Neural progenitor cell (in vitro differentiated cells): ENCODE measurements at regions not wholly inside any gene's neighbourhood (a gene's known extent, or its start where the extent isn't known, plus 50 kb on each side); places are given as distances from the start of the nearest gene placed in this dataset. TPM values are rescaled to one million over a fixed set of nuclear protein-coding genes. Genes with fewer than 3 reads are reported as not detected.
"Not testable (repeated sequence)": the region's sequence is repeated elsewhere in the genome, so short reads cannot be mapped to it uniquely, and the experiment has no call there.

Experiments
- DNase-seq: peaks from one replicate; pipeline ENCODE4 v3.0.0-alpha.2; 2016; ENCODE audit warnings: low spot score
- H2AFZ ChIP-seq: fragments of 200-600 bp; sonication (generic); replicated peaks from 2 replicates; pipeline ENCODE4 v1.6.1; 2016; ENCODE audit warnings: antibody characterized with exemption
- H3F3A ChIP-seq: fragments of 200-600 bp; sonication (generic); 2 replicates; pipeline ENCODE4 v1.6.1; 2016; ENCODE audit warnings: antibody characterized with exemption, low read depth
- H3K27ac ChIP-seq: fragments of 200-600 bp; sonication (generic); 2 replicates; pipeline ENCODE4 v1.5.1; 2016; ENCODE audit warnings: mild to moderate bottlenecking
- H3K27me3 ChIP-seq: fragments of 200-600 bp; sonication (generic); 2 replicates; pipeline ENCODE4 v1.6.1; 2016; ENCODE audit warnings: mild to moderate bottlenecking, moderate library complexity
- H3K36me3 ChIP-seq: fragments of 200-600 bp; sonication (generic); 2 replicates; pipeline ENCODE4 v1.5.1; 2016
- H3K4me1 ChIP-seq: fragments of 200-600 bp; sonication (generic); 2 replicates; pipeline ENCODE4 v1.6.1; 2016; ENCODE audit warnings: mixed run types
- H3K4me2 ChIP-seq: fragments of 200-600 bp; sonication (generic); 2 replicates; pipeline ENCODE4 v1.6.1; 2016
- H3K4me3 ChIP-seq: fragments of 200-600 bp; sonication (generic); 2 replicates; pipeline ENCODE4 v1.5.1; 2016
- H3K79me2 ChIP-seq: fragments of 200-600 bp; sonication (generic); 2 replicates; pipeline ENCODE4 v1.6.1; 2016; ENCODE audit warnings: low read depth
- H3K9ac ChIP-seq: fragments of 200-600 bp; sonication (generic); 2 replicates; pipeline ENCODE4 v1.6.1; 2016
- H3K9me3 ChIP-seq: fragments of 200-600 bp; sonication (generic); 2 replicates; pipeline ENCODE4 v1.5.1; 2016; ENCODE audit warnings: low read depth
- H4K20me1 ChIP-seq: fragments of 200-600 bp; sonication (generic); 2 replicates; pipeline ENCODE4 v1.6.1; 2016; ENCODE audit warnings: low read depth
- H3K27ac Mint-ChIP-seq: 3 replicates; pipeline ENCODE4 v1.8.0; 2021; ENCODE audit warnings: mixed read lengths
- H3K27me3 Mint-ChIP-seq: 2 replicates; pipeline ENCODE4 v1.8.0; 2022; ENCODE audit warnings: low read depth, mild to moderate bottlenecking, inconsistent platforms, moderate library complexity, mixed read lengths; ENCODE audit not compliant: insufficient read depth
- H3K36me3 Mint-ChIP-seq: 3 replicates; pipeline ENCODE4 v1.8.0; 2021; ENCODE audit warnings: mixed read lengths
- H3K4me1 Mint-ChIP-seq: 3 replicates; pipeline ENCODE4 v1.8.0; 2021; ENCODE audit warnings: mixed read lengths
- H3K4me3 Mint-ChIP-seq: 3 replicates; pipeline ENCODE4 v1.8.0; 2021; ENCODE audit warnings: mild to moderate bottlenecking, moderate library complexity, mixed read lengths
- H3K9me3 Mint-ChIP-seq: 3 replicates; pipeline ENCODE4 v1.8.0; 2020; ENCODE audit warnings: mixed read lengths
- microRNA-seq: library from miRNA; unstranded; fragments of <30 nt; microRNA quantifications from one replicate; pipeline ENCODE4, GENCODE V29; 2016
- small RNA-seq: library from RNA; depleted of rRNA; stranded (forward); fragments of <200 nt; gene quantifications from one replicate; pipeline ENCODE3, GENCODE V24; 2015

GRCh38 chr15:20972762-20973161, 106.6 kb upstream of the POTEB2 start:
- not testable (repeated sequence) for H3K79me2 ChIP-seq, H3K36me3 Mint-ChIP-seq, H3K27me3 ChIP-seq, H3K27ac Mint-ChIP-seq, H4K20me1 ChIP-seq, H3K4me1 ChIP-seq, H3F3A ChIP-seq, H2AFZ ChIP-seq, DNase-seq, H3K9me3 Mint-ChIP-seq, H3K4me1 Mint-ChIP-seq, H3K36me3 ChIP-seq, H3K4me3 ChIP-seq, H3K4me3 Mint-ChIP-seq, H3K27ac ChIP-seq, H3K27me3 Mint-ChIP-seq, H3K4me2 ChIP-seq, H3K9ac ChIP-seq, H3K9me3 ChIP-seq

- H3K9me3 ChIP-seq, H2AFZ ChIP-seq, DNase-seq, H3K4me3 Mint-ChIP-seq, H3K4me3 ChIP-seq, H3K4me1 ChIP-seq, H3K36me3 ChIP-seq, H3K27ac ChIP-seq, H3K9ac ChIP-seq, H3K27me3 ChIP-seq, H3F3A ChIP-seq, H4K20me1 ChIP-seq, H3K79me2 ChIP-seq, H3K4me1 Mint-ChIP-seq, H3K27ac Mint-ChIP-seq, H3K4me2 ChIP-seq, H3K36me3 Mint-ChIP-seq, H3K27me3 Mint-ChIP-seq, H3K9me3 Mint-ChIP-seq: not testable (repeated sequence)
Measured at GRCh38 chr15:20959299-20959698, 93.2 kb upstream of the POTEB2 start.

- not testable (repeated sequence) for H3K36me3 Mint-ChIP-seq, H3K79me2 ChIP-seq, H3K4me3 ChIP-seq, H3K27ac ChIP-seq, H3K4me2 ChIP-seq, H3K4me3 Mint-ChIP-seq, H3K27me3 Mint-ChIP-seq, H4K20me1 ChIP-seq, H3K27me3 ChIP-seq, H3F3A ChIP-seq, H2AFZ ChIP-seq, H3K9me3 Mint-ChIP-seq, DNase-seq, H3K4me1 ChIP-seq, H3K9ac ChIP-seq, H3K27ac Mint-ChIP-seq, H3K9me3 ChIP-seq, H3K36me3 ChIP-seq, H3K4me1 Mint-ChIP-seq
Measured at GRCh38 chr15:20929322-20929721, 63.2 kb upstream of the POTEB2 start.

Small RNAs in the stretch of these regions (microRNA-seq; reads per million reads assigned to microRNA genes)
- gene MIR5701-1, result not detected

Small RNAs in the stretch of these regions (small RNA-seq; reads per million reads assigned to genes)
- gene IGHD1OR15-1B (not detected), gene IGHD2OR15-2B (not detected), gene IGHD3OR15-3B (not detected), gene IGHD4OR15-4B (not detected), gene IGHD5OR15-5B (not detected), gene MIR5701-1 (not detected), gene RN7SL400P (not detected)
